HCT116 (cell line): ENCODE measurements at regions not wholly inside any gene's neighbourhood (a gene's known extent, or its start where the extent isn't known, plus 50 kb on each side); places are given as distances from the start of the nearest gene placed in this dataset.

Source experiments
- ATAC-seq: fragments of 200-7000 bp; cut with Tn5 transposase; 2 replicates; pipeline ENCODE4 v1.9.1; 2020; ENCODE audit warnings: mild to moderate bottlenecking, moderate library complexity
- BruUV-seq: library from RNA; stranded (reverse); fragments of 400-500 nt; replicated peaks from 2 replicates; lab custom pipeline; 2021; lab: Mats Ljungman, UMichigan
- CTCF ChIA-PET: fragments of 300-600 bp; sonication (Branson Sonifier 250); formaldehyde crosslinking; loops from one replicate; lab custom pipeline; 2021; ENCODE audit warnings: antibody characterized with exemption; lab: Charles Lee
- POLR2A ChIA-PET: fragments of 300-600, 350-600 bp; sonication (Branson Sonifier 250); formaldehyde crosslinking; loops from one replicate; lab custom pipeline; 2021; ENCODE audit warnings: antibody characterized with exemption; lab: Charles Lee
- RAD21 ChIA-PET, 2 experiments: fragments of 300-600 bp; sonication (Branson Sonifier 250); formaldehyde crosslinking; loops; one replicate each; lab custom pipeline; 2023; ENCODE audit warnings: low total read pairs in 2 of 2; ENCODE audit not compliant: uncharacterized antibody in 2 of 2, unreplicated experiment in 2 of 2, low non-redundant PET in 1 of 2; lab: Charles Lee
- DNase-seq: peaks from one replicate; pipeline ENCODE4 v3.0.0-alpha.2; 2010; ENCODE audit warnings: low read depth, low spot score
- H2AFZ ChIP-seq: fragments of 200-600 bp; shearing (Covaris generic), sonication (generic); 2 replicates; pipeline ENCODE4 v1.6.1; 2017; ENCODE audit warnings: low read depth, mixed run types, mixed read lengths, antibody characterized with exemption, low read length; ENCODE audit not compliant: poor library complexity, severe bottlenecking
- H3K27ac ChIP-seq: 2 replicates; pipeline ENCODE4 v1.5.1; 2012; ENCODE audit warnings: low read depth, low read length
- H3K27me3 ChIP-seq: fragments of 200-600 bp; sonication (generic); 2 replicates; pipeline ENCODE4 v1.6.1; 2016; ENCODE audit warnings: mixed run types, low read length, mixed read lengths; ENCODE audit not compliant: insufficient read depth
- H3K36me3 ChIP-seq, 2 experiments: fragments of 200-500 bp in 1 of 2; fragments of 200-600 bp in 1 of 2; sonication (Bioruptor generic) in 1 of 2; sonication (generic) in 1 of 2; 2 replicates each; pipeline versions ENCODE4 v1.5.1 to v1.6.1; 2014 to 2016; ENCODE audit warnings: low read length in 2 of 2, inconsistent platforms in 1 of 2, mixed read lengths in 1 of 2, mixed run types in 1 of 2; ENCODE audit not compliant: insufficient read depth in 2 of 2, control insufficient read depth in 1 of 2
- H3K4me1 ChIP-seq, 2 experiments: fragments of 200-600 bp in 1 of 2; sonication (generic) in 1 of 2; 2 replicates each; pipeline versions ENCODE4 v1.5.1 to v1.6.1; 2012 to 2017; ENCODE audit warnings: low read length in 2 of 2, inconsistent platforms in 1 of 2, mild to moderate bottlenecking in 1 of 2, mixed read lengths in 1 of 2, mixed run types in 1 of 2, moderate library complexity in 1 of 2; ENCODE audit not compliant: insufficient read depth in 2 of 2, control insufficient read depth in 1 of 2
- H3K4me2 ChIP-seq: fragments of 200-600 bp; sonication (generic); 2 replicates; pipeline ENCODE4 v1.6.1; 2017; ENCODE audit warnings: mixed run types, low read length, mixed read lengths
- H3K4me3 ChIP-seq, 2 experiments: fragments of 200-600 bp in 1 of 2; sonication (generic) in 1 of 2; replicated peaks in 1 of 2; 2 replicates each; pipeline ENCODE4 v1.5.1; 2011 to 2016; ENCODE audit warnings: low read length in 2 of 2, control low read depth in 1 of 2, low read depth in 1 of 2, mild to moderate bottlenecking in 1 of 2, mixed read lengths in 1 of 2, mixed run types in 1 of 2
- H3K79me2 ChIP-seq: fragments of 200-600 bp; sonication (generic); 2 replicates; pipeline ENCODE4 v1.6.1; 2017; ENCODE audit warnings: mild to moderate bottlenecking, mixed run types, low read length, moderate library complexity, mixed read lengths; ENCODE audit not compliant: insufficient read depth
- H3K9ac ChIP-seq: fragments of 200-600 bp; sonication (generic); 2 replicates; pipeline ENCODE4 v1.6.1; 2016; ENCODE audit warnings: low read length, mixed read lengths
- H3K9me2 ChIP-seq: fragments of 200-600 bp; sonication (generic), shearing (Covaris generic); 2 replicates; pipeline ENCODE4 v1.6.1; 2017; ENCODE audit warnings: mixed run types, mild to moderate bottlenecking, moderate library complexity; ENCODE audit not compliant: insufficient read depth
- H3K9me3 ChIP-seq, 2 experiments: fragments of 200-500 bp in 1 of 2; fragments of 200-600 bp in 1 of 2; sonication (Bioruptor generic) in 1 of 2; sonication (generic) in 1 of 2; 2 replicates each; pipeline ENCODE4 v1.6.1; 2014 to 2017; ENCODE audit warnings: low read length in 2 of 2, mixed read lengths in 2 of 2, inconsistent platforms in 1 of 2, low read depth in 1 of 2, mild to moderate bottlenecking in 1 of 2, mixed run types in 1 of 2, moderate library complexity in 1 of 2; ENCODE audit not compliant: control insufficient read depth in 1 of 2, insufficient read depth in 1 of 2
- H4K20me1 ChIP-seq: fragments of 200-600 bp; sonication (generic), shearing (Covaris generic); 2 replicates; pipeline ENCODE4 v1.6.1; 2017; ENCODE audit warnings: mixed run types, mild to moderate bottlenecking, moderate library complexity; ENCODE audit not compliant: insufficient read depth
- ATF3 ChIP-seq: IDR thresholded peaks from 2 replicates; pipeline ENCODE4 v1.6.1; 2012
- EGR1 ChIP-seq: IDR thresholded peaks from 2 replicates; pipeline ENCODE4 v1.6.1; 2012; ENCODE audit warnings: low read depth
- FOSL1 ChIP-seq: IDR thresholded peaks from 2 replicates; pipeline ENCODE4 v1.6.1; 2012; ENCODE audit warnings: low read depth
- JUND ChIP-seq: IDR thresholded peaks from 2 replicates; pipeline ENCODE4 v1.6.1; 2012
- POLR2A ChIP-seq: IDR thresholded peaks from 2 replicates; pipeline ENCODE4 v1.7.0; 2011; ENCODE audit warnings: borderline replicate concordance; ENCODE audit not compliant: insufficient read depth, insufficient read length; ENCODE audit errors: extremely low read depth
- RAD21 ChIP-seq: IDR thresholded peaks from 2 replicates; pipeline ENCODE4 v1.6.1; 2012; ENCODE audit warnings: low read depth, mild to moderate bottlenecking
- REST ChIP-seq: IDR thresholded peaks from 2 replicates; pipeline ENCODE4 v1.6.1; 2012; ENCODE audit warnings: low read depth
- SP1 ChIP-seq: IDR thresholded peaks from 2 replicates; pipeline ENCODE4 v1.6.1; 2012; ENCODE audit warnings: low read depth
- SRF ChIP-seq: IDR thresholded peaks from 2 replicates; pipeline ENCODE4 v1.6.1; 2012; ENCODE audit warnings: low read depth
- TCF7L2 ChIP-seq: IDR thresholded peaks from 2 replicates; pipeline ENCODE4 v1.7.0; 2011; ENCODE audit warnings: borderline replicate concordance, inconsistent platforms; ENCODE audit not compliant: insufficient read depth, insufficient read length; ENCODE audit errors: extremely low read depth
- YY1 ChIP-seq: IDR thresholded peaks from 2 replicates; pipeline ENCODE4 v1.6.1; 2011; ENCODE audit warnings: low read length, low read depth, moderate library complexity, mild to moderate bottlenecking; ENCODE audit not compliant: insufficient replicate concordance; ENCODE audit errors: extremely low read depth
- ZFX ChIP-seq: fragments of 450-650 bp; IDR thresholded peaks from 2 replicates; pipeline ENCODE4 v1.6.1; 2017
- intact Hi-C: fragments of 100-400 bp; cut with micrococcal nuclease; formaldehyde crosslinking; loops from 2 replicates; pipeline ENCODE4 v1.10.0; 2022
- TF ChIP-seq, protein P1 (sequence below): IDR thresholded peaks from 2 replicates; pipeline ENCODE4 v1.6.1; 2012

DNA sequence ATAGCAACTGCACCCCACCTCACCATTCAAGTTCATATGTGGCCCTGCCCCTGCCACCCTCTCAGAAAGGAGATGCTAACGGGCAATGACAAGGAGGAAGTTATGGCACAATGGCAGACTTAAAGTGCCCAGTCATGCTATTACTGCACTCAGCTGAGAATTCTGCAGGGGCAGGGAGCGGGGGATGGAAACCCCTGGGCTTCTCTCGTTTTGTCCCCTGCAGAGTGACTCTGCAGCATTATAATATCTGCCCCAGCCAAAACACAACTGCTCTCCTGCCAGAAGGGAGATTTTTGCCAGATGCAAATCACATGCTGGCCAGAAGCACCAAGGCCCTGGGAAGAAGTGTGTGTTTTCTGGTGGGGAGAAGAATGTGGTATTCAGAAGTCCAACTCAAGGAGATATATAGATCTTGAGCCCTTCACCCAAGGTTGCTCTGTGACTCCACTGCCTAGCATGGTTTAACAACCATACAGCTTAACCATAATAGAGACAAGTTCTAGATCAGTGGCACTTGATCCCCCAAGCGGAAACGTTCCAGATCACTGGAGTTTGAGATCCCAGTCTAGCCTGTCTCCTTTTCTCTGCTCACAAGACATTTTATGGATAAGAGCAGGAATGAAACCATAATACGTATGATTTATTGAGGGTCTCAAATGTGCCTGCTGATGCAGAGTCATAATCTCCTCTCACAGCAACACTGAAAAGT lies 207.0 kb upstream of the MAP3K1 start (continued):
- TF ChIP-seq REST (no peak), TCF7L2 (no peak), SP1 (no peak)

DNA sequence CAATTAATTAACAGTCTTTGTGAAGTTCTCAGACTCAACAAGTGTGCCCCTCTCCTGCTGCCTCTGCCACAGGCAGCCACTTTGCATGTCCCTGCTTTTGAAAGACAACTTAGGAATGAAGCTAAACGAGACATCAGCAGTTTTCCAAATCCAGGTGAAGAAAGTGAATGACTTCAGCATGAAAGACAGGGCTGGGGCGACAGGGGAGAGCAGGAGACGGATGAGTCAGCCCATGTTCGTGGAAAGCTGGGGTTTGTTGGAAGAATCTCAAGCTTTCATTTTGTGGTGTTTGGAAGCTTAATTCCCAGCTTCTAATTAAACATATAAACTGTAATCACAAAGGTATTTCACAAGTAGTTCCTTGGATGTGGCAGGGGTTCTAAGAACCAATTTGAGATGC lies 207.8 kb upstream of the MAP3K1 start:
- Histone ChIP-seq H3K9me3 (peaks cover 0 to 5% of the 10 kb centered on the region in 2 experiments; a peak in 1 of 4 replicates), H4K20me1 (no peaks in the 10 kb centered on the region), H2AFZ (no peak overlapping the region), H3K4me1 (no peaks in the 10 kb centered on the region), H3K27ac (no peak overlapping the region), H3K9me2 (no peaks in the 10 kb centered on the region), H3K4me3 (no peak overlapping the region), H3K36me3 (no peaks in the 10 kb centered on the region), H3K27me3 (no peaks in the 10 kb centered on the region), H3K4me2 (no peak overlapping the region), H3K9ac (no peak overlapping the region), H3K79me2 (no peaks in the 10 kb centered on the region)
- no TSS peak for BruUV-seq
- ATAC-seq (no peak), DNase-seq (no peak)
- ChIA-PET RAD21 (interaction anchor here in 1 of 2 experiments (0.7 kb wide), 1 partner anchor 85 kb away, joined by 3 read pairs; no protein-coding TSS in a partner anchor), POLR2A (no interaction called here), CTCF (no interaction called here)
- no peak for TF ChIP-seq FOSL1
- TF ChIP-seq ZFX: no peak
- no peak for TF ChIP-seq SRF
- TF ChIP-seq, protein P1, sequence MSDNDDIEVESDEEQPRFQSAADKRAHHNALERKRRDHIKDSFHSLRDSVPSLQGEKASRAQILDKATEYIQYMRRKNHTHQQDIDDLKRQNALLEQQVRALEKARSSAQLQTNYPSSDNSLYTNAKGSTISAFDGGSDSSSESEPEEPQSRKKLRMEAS: no peak
- TF ChIP-seq RAD21: no peak
- TF ChIP-seq TCF7L2: no peak
- no peak for TF ChIP-seq YY1
- TF ChIP-seq ATF3: no peak
- TF ChIP-seq POLR2A: no peak
- TF ChIP-seq EGR1: no peak
- TF ChIP-seq JUND: no peak
- no peak for TF ChIP-seq REST
- intact Hi-C loops: no loop called here
